Fibroblast of peridontal ligament (primary cell): ENCODE measurements at regions not wholly inside any gene's neighbourhood (a gene's known extent, or its start where the extent isn't known, plus 50 kb on each side); places are given as distances from the start of the nearest gene placed in this dataset.

Experiments
- DNase-seq: peaks from one replicate; pipeline ENCODE4 v3.0.0-alpha.2; 2010; ENCODE audit errors: extremely low read depth

GRCh38 chr5:30932273-30933017, 261.0 kb upstream of the CDH6 start:
- peak; percentile 3 for DNase-seq

- no peak for DNase-seq
These were observed 262.8 kb upstream of the CDH6 start for GRCh38 chr5:30930736-30931135.

- peak; percentile 5 for DNase-seq
These were observed 264.5 kb upstream of the CDH6 start for GRCh38 chr5:30928956-30929355.

- no peak for DNase-seq
These were observed 267.3 kb upstream of the CDH6 start for GRCh38 chr5:30926218-30926617.

GRCh38 chr5:30921388-30921787, 272.1 kb upstream of the CDH6 start:
- DNase-seq: no peak

- DNase-seq: peak; percentile 3
These were observed 275.3 kb upstream of the CDH6 start for GRCh38 chr5:30918171-30918570.

GRCh38 chr5:30908356-30908755, 285.1 kb upstream of the CDH6 start:
- DNase-seq: no peak

GRCh38 chr5:30900367-30900766, 293.1 kb upstream of the CDH6 start:
- no peak for DNase-seq

GRCh38 chr5:30894811-30895210, 298.7 kb upstream of the CDH6 start:
- no peak for DNase-seq

- no peak for DNase-seq
These were observed 301.8 kb upstream of the CDH6 start for GRCh38 chr5:30891660-30892059.

- peak; percentile 2 for DNase-seq
These were observed 303.1 kb upstream of the CDH6 start for GRCh38 chr5:30890377-30890776.

- DNase-seq: no peak
These were observed 313.0 kb upstream of the CDH6 start for GRCh38 chr5:30880514-30880913.

- no peak for DNase-seq
These were observed 313.6 kb upstream of the CDH6 start for GRCh38 chr5:30879887-30880286.

GRCh38 chr5:30878746-30879145, 314.7 kb upstream of the CDH6 start:
- no peak for DNase-seq

GRCh38 chr5:30878296-30878695, 315.2 kb upstream of the CDH6 start:
- no peak for DNase-seq

- no peak for DNase-seq
These were observed 319.0 kb upstream of the CDH6 start for GRCh38 chr5:30874241-30875034.

GRCh38 chr5:30871196-30871595, 322.3 kb upstream of the CDH6 start:
- DNase-seq: no peak

GRCh38 chr5:30867711-30868110, 325.8 kb upstream of the CDH6 start:
- no peak for DNase-seq

- peak; percentile 25 for DNase-seq
These were observed 327.3 kb upstream of the CDH6 start for GRCh38 chr5:30866142-30866541.

GRCh38 chr5:30856242-30856641, 337.2 kb upstream of the CDH6 start:
- DNase-seq: no peak

GRCh38 chr5:30853158-30853557, 340.3 kb upstream of the CDH6 start:
- no peak for DNase-seq

- DNase-seq: no peak
These were observed 342.6 kb upstream of the CDH6 start for GRCh38 chr5:30850866-30851265.
